CD4-positive, alpha-beta T cell treated with Interleukin-4 for 1 hour (primary cell): ENCODE measurements at regions not wholly inside any gene's neighbourhood (a gene's known extent, or its start where the extent isn't known, plus 50 kb on each side); places are given as distances from the start of the nearest gene placed in this dataset.
A peak's percentile ranks its signal among the peaks of the same experiment; 100 is the strongest.

Source experiments
- DNase-seq, 2 donors: peaks; one replicate each; pipeline ENCODE4 v3.0.0-alpha.2; 2020 to 2022

- DNase-seq, result no peak
Measured at GRCh38 chr2:177314722-177315264, 50.3 kb upstream of the NFE2L2 start.

GRCh38 chr2:177315364-177315763 is 50.8 kb upstream of the NFE2L2 start:
- DNase-seq, result no peak

GRCh38 chr2:177316756-177317155 is 52.2 kb upstream of the NFE2L2 start:
- DNase-seq, result no peak

- DNase-seq, result no peak
Measured at GRCh38 chr2:177317443-177317842, 52.9 kb upstream of the NFE2L2 start.

- no peak for DNase-seq
Measured at GRCh38 chr2:177317857-177318256, 53.3 kb upstream of the NFE2L2 start.

- DNase-seq, result no peak
Measured at GRCh38 chr2:177318613-177319012, 54.1 kb upstream of the NFE2L2 start.

- no peak for DNase-seq
Measured at GRCh38 chr2:177320596-177320995, 56.1 kb upstream of the NFE2L2 start.

GRCh38 chr2:177322801-177323261 is 58.3 kb upstream of the NFE2L2 start:
- DNase-seq, result no peak

GRCh38 chr2:177324797-177325196 is 60.3 kb upstream of the NFE2L2 start:
- DNase-seq, result no peak

- DNase-seq, result no peak
Measured at GRCh38 chr2:177325554-177325953, 61.0 kb upstream of the NFE2L2 start.

GRCh38 chr2:177326005-177326404 is 61.5 kb upstream of the NFE2L2 start:
- no peak for DNase-seq

GRCh38 chr2:177326591-177326990 is 62.1 kb upstream of the NFE2L2 start:
- DNase-seq, result no peak

GRCh38 chr2:177327009-177327408 is 62.5 kb upstream of the NFE2L2 start:
- no peak for DNase-seq

- DNase-seq, result no peak
Measured at GRCh38 chr2:177328056-177328455, 63.5 kb upstream of the NFE2L2 start.

- DNase-seq, result no peak
Measured at GRCh38 chr2:177329064-177329463, 63.5 kb upstream of the AGPS start.

GRCh38 chr2:177331466-177331997 is 61.0 kb upstream of the AGPS start:
- DNase-seq, result no peak

- DNase-seq, result peak; percentile 65 to 74
Measured at GRCh38 chr2:177332026-177332991, 60.3 kb upstream of the AGPS start.

- DNase-seq, result no peak
Measured at GRCh38 chr2:177332992-177333388, 59.6 kb upstream of the AGPS start.

- DNase-seq, result peak; percentile 19 to 64
Measured at GRCh38 chr2:177334940-177335543, 57.5 kb upstream of the AGPS start.

GRCh38 chr2:177335917-177336450 is 56.6 kb upstream of the AGPS start:
- DNase-seq, result no peak

GRCh38 chr2:177338177-177338721 is 54.3 kb upstream of the AGPS start:
- no peak for DNase-seq

GRCh38 chr2:177340158-177340557 is 52.4 kb upstream of the AGPS start:
- no peak for DNase-seq

- DNase-seq, result no peak
Measured at GRCh38 chr2:177342736-177343135, 49.8 kb upstream of the AGPS start.
